Epithelial cell of esophagus (primary cell): ENCODE measurements at regions not wholly inside any gene's neighbourhood (a gene's known extent, or its start where the extent isn't known, plus 50 kb on each side); places are given as distances from the start of the nearest gene placed in this dataset.

ENCODE experiments used
- DNase-seq: peaks from one replicate; pipeline ENCODE4 v3.0.0; 2010; ENCODE audit warnings: low read depth
- H3K4me3 ChIP-seq: 2 replicates; pipeline ENCODE4 v1.5.1; 2011; ENCODE audit warnings: mild to moderate bottlenecking, low read length, control low read depth
- CTCF ChIP-seq: IDR thresholded peaks from 2 replicates; pipeline ENCODE4 v1.5.1; 2011; ENCODE audit warnings: low read depth, mild to moderate bottlenecking, low read length, control low read depth, inconsistent platforms; ENCODE audit not compliant: insufficient read depth; ENCODE audit errors: missing control alignments

GRCh38 chr12:113551563-113551962 is 79.9 kb upstream of the LHX5 start:
- DNase-seq: no peak
- no peak overlapping the region for H3K4me3 ChIP-seq
- TF ChIP-seq CTCF: no peak

- no peak overlapping the region for H3K4me3 ChIP-seq
- DNase-seq: no peak
- no peak for TF ChIP-seq CTCF
Measured at GRCh38 chr12:113548467-113548866, 76.8 kb upstream of the LHX5 start.

- TF ChIP-seq CTCF: no peak
- DNase-seq: no peak
Measured at GRCh38 chr12:113546916-113547863, 75.5 kb upstream of the LHX5 start.

GRCh38 chr12:113537751-113538087 is 66.0 kb upstream of the LHX5 start:
- DNase-seq: peak; percentile 19
- H3K4me3 ChIP-seq: no peak overlapping the region
- no peak for TF ChIP-seq CTCF

More at GRCh38 chr12:113546916-113547863, 75.5 kb upstream of the LHX5 start:
- no peak overlapping the region for H3K4me3 ChIP-seq

- DNase-seq: no peak
- no peak for TF ChIP-seq CTCF
- no peak overlapping the region for H3K4me3 ChIP-seq
Measured at GRCh38 chr12:113537046-113537750, 65.5 kb upstream of the LHX5 start.

- no peak for DNase-seq
- no peak for TF ChIP-seq CTCF
- H3K4me3 ChIP-seq: no peak overlapping the region
Measured at GRCh38 chr12:113535100-113535499, 63.4 kb upstream of the LHX5 start.
